WTC11 (cell line): ENCODE measurements at regions not wholly inside any gene's neighbourhood (a gene's known extent, or its start where the extent isn't known, plus 50 kb on each side); places are given as distances from the start of the nearest gene placed in this dataset.

Experiments used
- ATAC-seq: fragments of 200-7000 bp; cut with Tn5 transposase; 2 replicates; pipeline ENCODE4 v1.10.0; 2021; ENCODE audit warnings: mild to moderate bottlenecking, moderate library complexity
- CTCF ChIA-PET: fragments of 300-600 bp; sonication (Branson Sonifier 250); formaldehyde crosslinking; loops from one replicate; lab custom pipeline; 2021; ENCODE audit warnings: antibody characterized with exemption; lab: Charles Lee
- POLR2A ChIA-PET: fragments of 350-600 bp; sonication (Branson Sonifier 250); formaldehyde crosslinking; loops from one replicate; lab custom pipeline; 2021; ENCODE audit warnings: antibody characterized with exemption; lab: Charles Lee
- DNase-seq: peaks from one replicate; pipeline ENCODE4 v3.0.0; 2021; ENCODE audit warnings: low spot score
- H3K27ac Mint-ChIP-seq: 2 replicates; pipeline ENCODE4 v1.8.0; 2021; ENCODE audit warnings: mixed read lengths
- H3K27me3 Mint-ChIP-seq: 2 replicates; pipeline ENCODE4 v1.8.0; 2021; ENCODE audit warnings: low read depth, mild to moderate bottlenecking, moderate library complexity, mixed read lengths
- H3K36me3 Mint-ChIP-seq: 2 replicates; pipeline ENCODE4 v1.8.0; 2021; ENCODE audit warnings: mixed read lengths
- H3K4me1 Mint-ChIP-seq: 2 replicates; pipeline ENCODE4 v1.8.0; 2022; ENCODE audit warnings: mixed read lengths
- H3K4me3 Mint-ChIP-seq: 2 replicates; pipeline ENCODE4 v1.8.0; 2021; ENCODE audit warnings: mild to moderate bottlenecking, moderate library complexity, mixed read lengths
- H3K9me3 Mint-ChIP-seq: 2 replicates; pipeline ENCODE4 v1.8.0; 2021; ENCODE audit warnings: mixed read lengths
- EMX1 ChIP-seq: fragments of 250-450 bp; sonication (Bioruptor Pico); IDR thresholded peaks from 2 replicates; pipeline ENCODE4 v1.8.0; 2021; ENCODE audit warnings: mild to moderate bottlenecking
- FOXK1 ChIP-seq: sonication (generic); formaldehyde crosslinking; IDR thresholded peaks from 2 replicates; pipeline ENCODE4 v1.8.0; 2022; ENCODE audit warnings: mild to moderate bottlenecking, moderate library complexity, missing genetic modification reagents
- GRHL2 ChIP-seq: fragments of 250-450 bp; sonication (Bioruptor Pico); IDR thresholded peaks from 2 replicates; pipeline ENCODE4 v1.8.0; 2022; ENCODE audit warnings: mild to moderate bottlenecking, moderate library complexity; ENCODE audit not compliant: insufficient replicate concordance, severe bottlenecking
- HMGA2 ChIP-seq: fragments of 250-450 bp; sonication (Bioruptor Pico); IDR thresholded peaks from 2 replicates; pipeline ENCODE4 v1.4.0; 2021; ENCODE audit warnings: mild to moderate bottlenecking, moderate library complexity
- JUN ChIP-seq: sonication (generic); formaldehyde crosslinking; IDR thresholded peaks from 2 replicates; pipeline ENCODE4 v1.8.0; 2023; ENCODE audit warnings: mild to moderate bottlenecking, missing genetic modification reagents
- MYBL2 ChIP-seq: sonication (generic); formaldehyde crosslinking; IDR thresholded peaks from 2 replicates; pipeline ENCODE4 v1.8.1; 2023; ENCODE audit warnings: mild to moderate bottlenecking, moderate library complexity, missing genetic modification reagents
- NFE2L1 ChIP-seq: sonication (generic); formaldehyde crosslinking; IDR thresholded peaks from 2 replicates; pipeline ENCODE4 v1.8.1; 2023; ENCODE audit warnings: missing genetic modification reagents
- NFYB ChIP-seq: sonication (generic); formaldehyde crosslinking; conservative IDR thresholded peaks from 2 replicates; pipeline ENCODE4 v1.8.0; 2022; ENCODE audit warnings: low read depth, missing genetic modification reagents
- OVOL2 ChIP-seq: fragments of 250-450 bp; sonication (Bioruptor Pico); IDR thresholded peaks from 2 replicates; pipeline ENCODE4 v1.9.0; 2021; ENCODE audit warnings: mild to moderate bottlenecking, borderline replicate concordance
- ZNF138 ChIP-seq: sonication (generic); formaldehyde crosslinking; conservative IDR thresholded peaks from 2 replicates; pipeline ENCODE4 v1.8.1; 2022; ENCODE audit warnings: mild to moderate bottlenecking, moderate library complexity, missing genetic modification reagents
- TF ChIP-seq, protein P1 (sequence below): fragments of 250-450 bp; sonication (Bioruptor Pico); IDR thresholded peaks from 2 replicates; pipeline ENCODE4 v1.9.0; 2021; ENCODE audit warnings: moderate library complexity, mild to moderate bottlenecking, inconsistent platforms, borderline replicate concordance
- TF ChIP-seq, protein P2 (sequence below): sonication (generic); formaldehyde crosslinking; IDR thresholded peaks from 2 replicates; pipeline ENCODE4 v1.8.1; 2022; ENCODE audit warnings: low read depth, mild to moderate bottlenecking, moderate library complexity, missing genetic modification reagents, borderline replicate concordance
- TF ChIP-seq, protein P3 (sequence below): fragments of 250-450 bp; sonication (Bioruptor Pico); IDR thresholded peaks from 2 replicates; pipeline ENCODE4 v1.9.0; 2021; ENCODE audit warnings: mild to moderate bottlenecking
- TF ChIP-seq, protein P4 (sequence below): sonication (generic); formaldehyde crosslinking; IDR thresholded peaks from 2 replicates; pipeline ENCODE4 v1.8.0; 2022; ENCODE audit warnings: mild to moderate bottlenecking, missing genetic modification reagents
- TF ChIP-seq, protein P5 (sequence below): sonication (generic); formaldehyde crosslinking; IDR thresholded peaks from 2 replicates; pipeline ENCODE4 v1.8.1; 2023; ENCODE audit warnings: mild to moderate bottlenecking, missing genetic modification reagents
- TF ChIP-seq, protein P6 (sequence below): fragments of 250-450 bp; sonication (Bioruptor Pico); IDR thresholded peaks from 2 replicates; pipeline ENCODE4 v1.9.0; 2021; ENCODE audit warnings: mild to moderate bottlenecking
- TF ChIP-seq, protein P7 (sequence below): fragments of 250-450 bp; sonication (Bioruptor Pico); conservative IDR thresholded peaks from 2 replicates; pipeline ENCODE4 v1.9.0; 2021; ENCODE audit warnings: mild to moderate bottlenecking
- TF ChIP-seq, protein P8 (sequence below): sonication (generic); formaldehyde crosslinking; IDR thresholded peaks from 2 replicates; pipeline ENCODE4 v1.8.0; 2022; ENCODE audit warnings: missing genetic modification reagents

DNA sequence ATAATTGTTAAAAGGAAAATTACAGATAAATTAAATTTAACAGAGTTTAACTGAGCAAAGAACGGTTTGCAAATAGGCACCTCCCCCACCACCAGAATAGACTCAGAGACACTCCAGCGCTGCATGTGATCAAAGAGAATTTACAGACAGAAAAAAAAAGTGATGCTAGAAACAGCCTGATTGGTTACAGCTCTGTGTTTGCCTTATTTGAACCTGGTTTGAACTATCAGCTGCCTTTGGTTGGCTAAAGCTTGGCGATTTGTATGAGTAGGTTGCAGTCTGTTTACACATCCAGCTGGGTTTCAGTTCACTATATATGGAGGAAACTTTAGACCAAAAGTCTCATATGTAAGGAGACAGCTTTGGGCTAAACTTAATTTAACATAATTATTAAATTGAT lies 249.1 kb downstream of the ENC1 start (continued):
- TF ChIP-seq, protein P1, sequence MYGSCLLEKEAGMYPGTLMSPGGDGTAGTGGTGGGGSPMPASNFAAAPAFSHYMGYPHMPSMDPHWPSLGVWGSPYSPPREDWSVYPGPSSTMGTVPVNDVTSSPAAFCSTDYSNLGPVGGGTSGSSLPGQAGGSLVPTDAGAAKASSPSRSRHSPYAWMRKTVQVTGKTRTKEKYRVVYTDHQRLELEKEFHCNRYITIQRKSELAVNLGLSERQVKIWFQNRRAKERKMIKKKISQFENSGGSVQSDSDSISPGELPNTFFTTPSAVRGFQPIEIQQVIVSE (CRISPR knock-in tag): no peak
- TF ChIP-seq OVOL2 (CRISPR knock-in tag) (no peak), NFE2L1 (no peak), ZNF138 (CRISPR knock-in tag) (no peak)
- TF ChIP-seq, protein P2, sequence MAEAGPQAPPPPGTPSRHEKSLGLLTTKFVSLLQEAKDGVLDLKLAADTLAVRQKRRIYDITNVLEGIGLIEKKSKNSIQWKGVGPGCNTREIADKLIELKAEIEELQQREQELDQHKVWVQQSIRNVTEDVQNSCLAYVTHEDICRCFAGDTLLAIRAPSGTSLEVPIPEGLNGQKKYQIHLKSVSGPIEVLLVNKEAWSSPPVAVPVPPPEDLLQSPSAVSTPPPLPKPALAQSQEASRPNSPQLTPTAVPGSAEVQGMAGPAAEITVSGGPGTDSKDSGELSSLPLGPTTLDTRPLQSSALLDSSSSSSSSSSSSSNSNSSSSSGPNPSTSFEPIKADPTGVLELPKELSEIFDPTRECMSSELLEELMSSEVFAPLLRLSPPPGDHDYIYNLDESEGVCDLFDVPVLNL (CRISPR knock-in tag): no peak
- TF ChIP-seq, protein P3, sequence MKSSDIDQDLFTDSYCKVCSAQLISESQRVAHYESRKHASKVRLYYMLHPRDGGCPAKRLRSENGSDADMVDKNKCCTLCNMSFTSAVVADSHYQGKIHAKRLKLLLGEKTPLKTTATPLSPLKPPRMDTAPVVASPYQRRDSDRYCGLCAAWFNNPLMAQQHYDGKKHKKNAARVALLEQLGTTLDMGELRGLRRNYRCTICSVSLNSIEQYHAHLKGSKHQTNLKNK: no peak
- TF ChIP-seq, protein P4, sequence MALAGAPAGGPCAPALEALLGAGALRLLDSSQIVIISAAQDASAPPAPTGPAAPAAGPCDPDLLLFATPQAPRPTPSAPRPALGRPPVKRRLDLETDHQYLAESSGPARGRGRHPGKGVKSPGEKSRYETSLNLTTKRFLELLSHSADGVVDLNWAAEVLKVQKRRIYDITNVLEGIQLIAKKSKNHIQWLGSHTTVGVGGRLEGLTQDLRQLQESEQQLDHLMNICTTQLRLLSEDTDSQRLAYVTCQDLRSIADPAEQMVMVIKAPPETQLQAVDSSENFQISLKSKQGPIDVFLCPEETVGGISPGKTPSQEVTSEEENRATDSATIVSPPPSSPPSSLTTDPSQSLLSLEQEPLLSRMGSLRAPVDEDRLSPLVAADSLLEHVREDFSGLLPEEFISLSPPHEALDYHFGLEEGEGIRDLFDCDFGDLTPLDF (CRISPR knock-in tag): no peak
- TF ChIP-seq, protein P5, sequence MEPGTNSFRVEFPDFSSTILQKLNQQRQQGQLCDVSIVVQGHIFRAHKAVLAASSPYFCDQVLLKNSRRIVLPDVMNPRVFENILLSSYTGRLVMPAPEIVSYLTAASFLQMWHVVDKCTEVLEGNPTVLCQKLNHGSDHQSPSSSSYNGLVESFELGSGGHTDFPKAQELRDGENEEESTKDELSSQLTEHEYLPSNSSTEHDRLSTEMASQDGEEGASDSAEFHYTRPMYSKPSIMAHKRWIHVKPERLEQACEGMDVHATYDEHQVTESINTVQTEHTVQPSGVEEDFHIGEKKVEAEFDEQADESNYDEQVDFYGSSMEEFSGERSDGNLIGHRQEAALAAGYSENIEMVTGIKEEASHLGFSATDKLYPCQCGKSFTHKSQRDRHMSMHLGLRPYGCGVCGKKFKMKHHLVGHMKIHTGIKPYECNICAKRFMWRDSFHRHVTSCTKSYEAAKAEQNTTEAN (CRISPR knock-in tag): no peak
- TF ChIP-seq, all 79 proteins: peak for 0

DNA sequence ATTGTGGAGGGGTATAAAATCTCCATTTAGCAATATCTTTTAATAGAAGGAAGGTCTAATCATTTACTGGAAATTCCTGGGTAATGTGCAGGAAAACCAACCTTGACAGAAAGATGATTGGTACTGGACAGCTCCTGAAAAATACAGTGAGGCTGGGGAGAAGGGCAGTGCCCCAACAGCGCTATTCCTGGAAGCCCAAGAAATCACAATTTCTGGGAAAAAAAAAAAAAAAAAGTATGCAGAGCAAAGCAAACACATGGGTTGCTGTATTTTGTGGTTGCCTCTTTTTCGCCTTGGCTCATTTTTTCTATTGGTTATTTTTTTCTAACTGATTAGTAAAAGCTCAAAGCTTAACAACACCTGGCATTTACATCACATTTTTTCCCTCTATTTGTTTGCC lies 249.7 kb downstream of the ENC1 start:
- no peak overlapping the region for H3K4me3 Mint-ChIP-seq
- peaks cover 28% of the 10 kb centered on the region for H3K27me3 Mint-ChIP-seq
- ChIA-PET POLR2A (no interaction called here), CTCF (no interaction called here)
- ATAC-seq (no peak), DNase-seq (no peak)
- no peaks in the 10 kb centered on the region for H3K36me3 Mint-ChIP-seq
- H3K27ac Mint-ChIP-seq: no peak overlapping the region
- TF ChIP-seq, protein P6, sequence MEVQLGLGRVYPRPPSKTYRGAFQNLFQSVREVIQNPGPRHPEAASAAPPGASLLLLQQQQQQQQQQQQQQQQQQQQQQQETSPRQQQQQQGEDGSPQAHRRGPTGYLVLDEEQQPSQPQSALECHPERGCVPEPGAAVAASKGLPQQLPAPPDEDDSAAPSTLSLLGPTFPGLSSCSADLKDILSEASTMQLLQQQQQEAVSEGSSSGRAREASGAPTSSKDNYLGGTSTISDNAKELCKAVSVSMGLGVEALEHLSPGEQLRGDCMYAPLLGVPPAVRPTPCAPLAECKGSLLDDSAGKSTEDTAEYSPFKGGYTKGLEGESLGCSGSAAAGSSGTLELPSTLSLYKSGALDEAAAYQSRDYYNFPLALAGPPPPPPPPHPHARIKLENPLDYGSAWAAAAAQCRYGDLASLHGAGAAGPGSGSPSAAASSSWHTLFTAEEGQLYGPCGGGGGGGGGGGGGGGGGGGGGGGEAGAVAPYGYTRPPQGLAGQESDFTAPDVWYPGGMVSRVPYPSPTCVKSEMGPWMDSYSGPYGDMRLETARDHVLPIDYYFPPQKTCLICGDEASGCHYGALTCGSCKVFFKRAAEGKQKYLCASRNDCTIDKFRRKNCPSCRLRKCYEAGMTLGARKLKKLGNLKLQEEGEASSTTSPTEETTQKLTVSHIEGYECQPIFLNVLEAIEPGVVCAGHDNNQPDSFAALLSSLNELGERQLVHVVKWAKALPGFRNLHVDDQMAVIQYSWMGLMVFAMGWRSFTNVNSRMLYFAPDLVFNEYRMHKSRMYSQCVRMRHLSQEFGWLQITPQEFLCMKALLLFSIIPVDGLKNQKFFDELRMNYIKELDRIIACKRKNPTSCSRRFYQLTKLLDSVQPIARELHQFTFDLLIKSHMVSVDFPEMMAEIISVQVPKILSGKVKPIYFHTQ (CRISPR knock-in tag): no peak
- TF ChIP-seq HMGA2 (no peak), JUN (CRISPR knock-in tag) (no peak), GRHL2 (CRISPR knock-in tag) (no peak), MYBL2 (CRISPR knock-in tag) (no peak)
- peaks cover 25% of the 10 kb centered on the region for H3K4me1 Mint-ChIP-seq
- H3K9me3 Mint-ChIP-seq: no peaks in the 10 kb centered on the region

DNA sequence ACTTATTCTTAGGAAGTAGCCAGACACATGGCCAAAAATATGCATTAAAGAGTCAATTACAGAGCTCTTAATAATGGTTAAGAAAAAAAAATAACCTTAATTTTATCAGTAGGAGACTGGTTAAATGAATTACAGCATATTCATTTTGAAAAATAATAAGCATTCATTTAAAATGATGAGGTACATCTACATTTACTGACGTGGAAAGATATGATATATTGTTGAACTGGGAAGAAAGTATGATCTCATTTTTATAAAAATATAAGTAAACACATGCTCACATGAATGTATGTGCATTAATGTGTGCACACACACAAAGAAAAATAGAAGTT lies 250.3 kb downstream of the ENC1 start:
- ChIA-PET CTCF (no interaction called here), POLR2A (no interaction called here)
- Mint-ChIP-seq H3K4me1 (peaks cover 20% of the 10 kb centered on the region), H3K4me3 (no peak overlapping the region), H3K36me3 (no peaks in the 10 kb centered on the region), H3K9me3 (no peaks in the 10 kb centered on the region), H3K27ac (no peak overlapping the region), H3K27me3 (peaks cover 24% of the 10 kb centered on the region)
- no peak for ATAC-seq
- no peak for DNase-seq
- TF ChIP-seq NFYB (CRISPR knock-in tag) (no peak), EMX1 (no peak), FOXK1 (CRISPR knock-in tag) (no peak), NFE2L1 (no peak)
- TF ChIP-seq, protein P7, sequence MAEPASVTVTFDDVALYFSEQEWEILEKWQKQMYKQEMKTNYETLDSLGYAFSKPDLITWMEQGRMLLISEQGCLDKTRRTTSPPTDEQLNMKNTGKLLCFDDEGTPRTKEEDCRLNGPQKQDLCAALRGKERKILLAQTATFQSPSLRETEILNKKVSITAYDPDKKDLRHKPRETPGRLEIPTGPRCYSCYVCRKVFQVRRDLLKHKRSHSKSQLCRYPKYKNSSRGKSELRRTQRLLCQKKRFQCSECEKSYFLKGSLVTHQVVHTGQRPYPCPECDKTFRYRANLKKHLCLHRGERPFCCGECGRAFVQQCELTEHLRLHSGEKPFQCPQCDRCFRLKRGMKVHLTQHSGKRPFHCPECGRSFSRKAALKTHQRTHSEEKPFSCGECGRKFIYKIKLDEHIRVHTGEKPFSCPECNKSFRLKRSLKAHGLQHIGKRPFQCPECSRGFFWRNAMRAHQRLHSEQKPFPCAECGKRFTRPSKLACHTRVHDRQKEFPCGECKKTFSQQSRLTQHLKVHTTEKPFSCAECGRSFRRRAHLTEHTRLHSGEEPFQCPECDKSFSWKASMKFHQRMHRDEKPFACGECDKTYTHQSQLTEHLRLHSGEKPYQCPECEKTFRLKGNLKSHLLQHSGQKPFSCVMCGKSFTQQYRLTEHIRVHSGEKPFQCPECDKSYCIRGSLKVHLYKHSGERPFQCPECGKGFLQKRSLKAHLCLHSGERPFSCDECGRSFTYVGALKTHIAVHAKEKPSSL (CRISPR knock-in tag): no peak
- TF ChIP-seq, protein P5 (CRISPR knock-in tag): no peak
- TF ChIP-seq, protein P3: no peak
- TF ChIP-seq, protein P8, sequence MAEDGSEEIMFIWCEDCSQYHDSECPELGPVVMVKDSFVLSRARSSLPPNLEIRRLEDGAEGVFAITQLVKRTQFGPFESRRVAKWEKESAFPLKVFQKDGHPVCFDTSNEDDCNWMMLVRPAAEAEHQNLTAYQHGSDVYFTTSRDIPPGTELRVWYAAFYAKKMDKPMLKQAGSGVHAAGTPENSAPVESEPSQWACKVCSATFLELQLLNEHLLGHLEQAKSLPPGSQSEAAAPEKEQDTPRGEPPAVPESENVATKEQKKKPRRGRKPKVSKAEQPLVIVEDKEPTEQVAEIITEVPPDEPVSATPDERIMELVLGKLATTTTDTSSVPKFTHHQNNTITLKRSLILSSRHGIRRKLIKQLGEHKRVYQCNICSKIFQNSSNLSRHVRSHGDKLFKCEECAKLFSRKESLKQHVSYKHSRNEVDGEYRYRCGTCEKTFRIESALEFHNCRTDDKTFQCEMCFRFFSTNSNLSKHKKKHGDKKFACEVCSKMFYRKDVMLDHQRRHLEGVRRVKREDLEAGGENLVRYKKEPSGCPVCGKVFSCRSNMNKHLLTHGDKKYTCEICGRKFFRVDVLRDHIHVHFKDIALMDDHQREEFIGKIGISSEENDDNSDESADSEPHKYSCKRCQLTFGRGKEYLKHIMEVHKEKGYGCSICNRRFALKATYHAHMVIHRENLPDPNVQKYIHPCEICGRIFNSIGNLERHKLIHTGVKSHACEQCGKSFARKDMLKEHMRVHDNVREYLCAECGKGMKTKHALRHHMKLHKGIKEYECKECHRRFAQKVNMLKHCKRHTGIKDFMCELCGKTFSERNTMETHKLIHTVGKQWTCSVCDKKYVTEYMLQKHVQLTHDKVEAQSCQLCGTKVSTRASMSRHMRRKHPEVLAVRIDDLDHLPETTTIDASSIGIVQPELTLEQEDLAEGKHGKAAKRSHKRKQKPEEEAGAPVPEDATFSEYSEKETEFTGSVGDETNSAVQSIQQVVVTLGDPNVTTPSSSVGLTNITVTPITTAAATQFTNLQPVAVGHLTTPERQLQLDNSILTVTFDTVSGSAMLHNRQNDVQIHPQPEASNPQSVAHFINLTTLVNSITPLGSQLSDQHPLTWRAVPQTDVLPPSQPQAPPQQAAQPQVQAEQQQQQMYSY: no peak
